ENCODE measurements at regions not wholly inside any gene's neighbourhood (a gene's known extent, or its start where the extent isn't known, plus 50 kb on each side); places are given as distances from the start of the nearest gene placed in this dataset.

GRCh38 chr5:58403822-58404433 lies 56.0 kb downstream of the PLK2 start:
- Histone ChIP-seq H3K4me1 (no peaks in the 10 kb centered on the region), H3K4me3 (no peak overlapping the region), H3K27ac (no peak overlapping the region), H3K36me3 (replicated peaks in 1 of 2; ENCODE audit: insufficient read depth in 1 of 2, low read depth in 2 of 2) (no peaks in the 10 kb centered on the region), H3K9me3 (no peaks in the 10 kb centered on the region), H3K27me3 (no peaks in the 10 kb centered on the region)
- TF ChIP-seq CTCF (IDR thresholded peaks at IDR 0.05), result no peak
- TF ChIP-seq POLR2A (IDR thresholded peaks at IDR 0.05), result no peak
- no peak for DNase-seq
- 86 to 91% methylated on average over 5 of the region's 5 CpGs for WGBS, 2 donors
- ATAC-seq, result no peak
- intact Hi-C loops (cut with DNase I), result no loop called here

- DNase-seq (peak in 1 of 4 donors; percentile 11), ATAC-seq (no peak)
- Histone ChIP-seq H3K36me3 (replicated peaks in 1 of 2; ENCODE audit: insufficient read depth in 1 of 2, low read depth in 2 of 2) (no peaks in the 10 kb centered on the region), H3K4me3 (no peak overlapping the region), H3K27ac (no peak overlapping the region), H3K4me1 (no peaks in the 10 kb centered on the region), H3K27me3 (no peaks in the 10 kb centered on the region), H3K9me3 (no peaks in the 10 kb centered on the region)
- WGBS, 2 donors, result 40 to 68% methylated on average over 1 to 2 of the region's 2 CpGs
- no peak for TF ChIP-seq POLR2A (IDR thresholded peaks at IDR 0.05)
- no peak for TF ChIP-seq CTCF (IDR thresholded peaks at IDR 0.05)
- intact Hi-C loops (cut with DNase I), result no loop called here
These were observed 58.2 kb downstream of the PLK2 start for GRCh38 chr5:58401701-58402100.

- ATAC-seq (no peak), DNase-seq (no peak)
- Histone ChIP-seq H3K9me3 (no peaks in the 10 kb centered on the region), H3K36me3 (replicated peaks in 1 of 2; ENCODE audit: insufficient read depth in 1 of 2, low read depth in 2 of 2) (no peaks in the 10 kb centered on the region), H3K4me3 (no peak overlapping the region), H3K4me1 (no peaks in the 10 kb centered on the region), H3K27ac (no peak overlapping the region), H3K27me3 (no peaks in the 10 kb centered on the region)
- TF ChIP-seq POLR2A (IDR thresholded peaks at IDR 0.05) (no peak), CTCF (IDR thresholded peaks at IDR 0.05) (no peak)
- intact Hi-C loops (cut with DNase I), result no loop called here
- 76 to 83% methylated on average over 2 of the region's 2 CpGs for WGBS, 2 donors
These were observed 59.1 kb downstream of the PLK2 start for GRCh38 chr5:58400737-58401136.

GRCh38 chr5:58399951-58400350 lies 59.9 kb downstream of the PLK2 start:
- 95 to 100% methylated on average over 1 of the region's 1 CpG for WGBS, 2 donors

More at GRCh38 chr5:58399951-58400350, 59.9 kb downstream of the PLK2 start:
- DNase-seq, result no peak
- TF ChIP-seq CTCF (IDR thresholded peaks at IDR 0.05) (no peak), POLR2A (IDR thresholded peaks at IDR 0.05) (no peak)
- Histone ChIP-seq H3K4me3 (no peak overlapping the region), H3K36me3 (replicated peaks in 1 of 2; ENCODE audit: insufficient read depth in 1 of 2, low read depth in 2 of 2) (no peaks in the 10 kb centered on the region), H3K9me3 (no peaks in the 10 kb centered on the region), H3K27me3 (no peaks in the 10 kb centered on the region), H3K27ac (no peak overlapping the region), H3K4me1 (no peaks in the 10 kb centered on the region)
- intact Hi-C loops (cut with DNase I), result no loop called here
- no peak for ATAC-seq
